ENCODE measurements at regions not wholly inside any gene's neighbourhood (a gene's known extent, or its start where the extent isn't known, plus 50 kb on each side); places are given as distances from the start of the nearest gene placed in this dataset.
"Not testable (repeated sequence)": the region's sequence is repeated elsewhere in the genome, so short reads cannot be mapped to it uniquely, and the experiment has no call there.

DNA sequence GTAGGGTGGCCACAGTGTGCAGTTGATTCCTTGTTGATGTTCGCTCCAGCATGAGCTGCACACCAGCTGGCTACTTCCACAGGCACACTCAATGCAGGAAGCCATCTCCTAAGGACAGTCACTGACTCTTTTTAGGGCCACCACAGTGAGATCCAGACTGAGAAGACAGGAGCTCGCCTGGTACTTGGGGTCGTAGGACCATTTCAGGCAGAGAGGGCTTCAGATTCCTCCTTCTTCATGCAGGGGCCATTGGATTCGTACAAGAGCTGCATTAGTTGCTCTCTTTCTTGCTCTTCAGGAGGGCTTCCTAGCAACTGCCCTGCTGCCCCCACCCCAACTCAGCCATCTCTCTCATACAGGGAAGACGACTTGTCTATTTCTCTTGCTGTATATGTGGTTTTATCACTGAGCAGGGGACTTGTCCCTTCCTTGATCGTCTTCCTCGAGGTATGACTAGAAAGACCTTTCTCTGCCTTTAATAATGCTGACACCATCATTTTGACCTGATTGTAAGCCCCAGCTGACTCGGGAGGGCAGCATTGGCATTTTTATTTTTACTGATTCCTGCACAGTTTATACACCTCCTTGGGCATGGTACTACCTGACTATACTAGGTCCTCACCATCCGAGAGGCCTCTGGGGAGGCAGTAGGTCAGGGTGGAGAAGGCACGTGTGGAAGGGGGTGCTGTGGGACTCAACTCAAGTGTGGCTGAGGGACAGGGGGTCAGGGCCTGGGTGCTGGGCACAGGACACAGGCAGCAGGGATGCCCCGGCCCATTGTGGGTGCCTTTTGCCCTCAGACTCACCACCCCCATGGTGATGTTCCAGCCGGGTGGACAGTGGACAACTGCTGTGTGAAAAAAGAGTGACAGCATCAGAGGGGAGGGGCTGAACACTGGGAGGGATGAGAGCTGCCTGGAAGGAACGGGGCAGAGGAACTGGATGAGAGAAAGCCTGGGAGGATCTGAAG lies 136.7 kb upstream of the ZNF746 start:
- no peak overlapping the region for H3K27ac ChIP-seq (ENCODE audit: low read depth, low read length)
- H3K4me1 ChIP-seq (ENCODE audit: insufficient read depth, low read length) = no peaks in the 10 kb centered on the region
- no peak overlapping the region for H2AFZ ChIP-seq (ENCODE audit: low read length)
- no peaks in the 10 kb centered on the region for H3K79me2 ChIP-seq (ENCODE audit: insufficient read depth, low read length)
- H3K9me3 ChIP-seq (ENCODE audit: low read depth, low read length) = no peaks in the 10 kb centered on the region
- TF ChIP-seq CTCF (IDR thresholded peaks at IDR 0.05; ENCODE audit: extremely low read depth, low read depth, low read length) = no peak
- DNase-seq (ENCODE audit: insufficient read length, low spot score, missing footprints) = no peak
- H4K20me1 ChIP-seq (ENCODE audit: insufficient read depth, low read length) = no peaks in the 10 kb centered on the region
- H3K36me3 ChIP-seq (ENCODE audit: insufficient read depth, low read length) = no peaks in the 10 kb centered on the region
- no peak overlapping the region for H3K4me3 ChIP-seq (ENCODE audit: insufficient read depth, low read length)
- no peak overlapping the region for H3K4me2 ChIP-seq (ENCODE audit: insufficient read depth, low read length)
- H3K27me3 ChIP-seq (ENCODE audit: insufficient read depth, low read length) = peaks cover 17% of the 10 kb centered on the region

GRCh38 chr7:149628361-149629149 lies 130.9 kb upstream of the ZNF746 start:
- not testable (repeated sequence) for H3K27ac ChIP-seq (ENCODE audit: low read depth, low read length); H3K9me3 ChIP-seq (ENCODE audit: low read depth, low read length); H3K36me3 ChIP-seq (ENCODE audit: insufficient read depth, low read length); DNase-seq (ENCODE audit: insufficient read length, low spot score, missing footprints); H3K4me3 ChIP-seq (ENCODE audit: insufficient read depth, low read length); H3K4me1 ChIP-seq (ENCODE audit: insufficient read depth, low read length); H4K20me1 ChIP-seq (ENCODE audit: insufficient read depth, low read length); H2AFZ ChIP-seq (ENCODE audit: low read length); H3K79me2 ChIP-seq (ENCODE audit: insufficient read depth, low read length); H3K4me2 ChIP-seq (ENCODE audit: insufficient read depth, low read length)
- H3K27me3 ChIP-seq (ENCODE audit: insufficient read depth, low read length) = peaks cover 14% of the 10 kb centered on the region

DNA sequence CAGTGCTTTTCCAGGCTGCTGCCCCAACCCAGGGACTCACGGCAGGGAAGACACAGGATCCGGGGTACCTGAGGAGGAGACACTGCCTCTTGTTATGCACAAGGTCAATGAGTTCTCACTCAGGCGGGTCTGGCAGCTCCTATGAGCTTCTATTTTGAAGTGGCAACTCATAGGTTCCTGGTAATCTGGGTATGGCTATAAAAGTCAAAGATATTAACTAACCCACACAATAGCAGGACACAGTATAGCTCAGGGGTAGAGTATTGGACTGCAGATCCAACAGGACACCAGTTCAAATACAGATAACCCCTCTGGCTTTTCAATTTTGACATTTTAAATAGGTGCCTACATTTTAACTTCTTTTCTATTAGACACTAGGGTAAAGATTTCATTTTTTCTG lies 130.3 kb upstream of the ZNF746 start:
- no peak overlapping the region for H3K4me3 ChIP-seq (ENCODE audit: insufficient read depth, low read length)
- H3K27ac ChIP-seq (ENCODE audit: low read depth, low read length) = no peak overlapping the region
- H3K36me3 ChIP-seq (ENCODE audit: insufficient read depth, low read length) = no peaks in the 10 kb centered on the region
- H3K4me2 ChIP-seq (ENCODE audit: insufficient read depth, low read length) = no peak overlapping the region
- DNase-seq (ENCODE audit: insufficient read length, low spot score, missing footprints) = no peak
- no peak for TF ChIP-seq CTCF (IDR thresholded peaks at IDR 0.05; ENCODE audit: extremely low read depth, low read depth, low read length)
- H4K20me1 ChIP-seq (ENCODE audit: insufficient read depth, low read length) = peaks cover 8% of the 10 kb centered on the region
- H3K27me3 ChIP-seq (ENCODE audit: insufficient read depth, low read length) = peaks cover 12% of the 10 kb centered on the region
- H2AFZ ChIP-seq (ENCODE audit: low read length) = no peak overlapping the region
- H3K9me3 ChIP-seq (ENCODE audit: low read depth, low read length) = no peaks in the 10 kb centered on the region
- H3K79me2 ChIP-seq (ENCODE audit: insufficient read depth, low read length) = peaks cover 13% of the 10 kb centered on the region
- H3K4me1 ChIP-seq (ENCODE audit: insufficient read depth, low read length) = peaks cover 11% of the 10 kb centered on the region

DNA sequence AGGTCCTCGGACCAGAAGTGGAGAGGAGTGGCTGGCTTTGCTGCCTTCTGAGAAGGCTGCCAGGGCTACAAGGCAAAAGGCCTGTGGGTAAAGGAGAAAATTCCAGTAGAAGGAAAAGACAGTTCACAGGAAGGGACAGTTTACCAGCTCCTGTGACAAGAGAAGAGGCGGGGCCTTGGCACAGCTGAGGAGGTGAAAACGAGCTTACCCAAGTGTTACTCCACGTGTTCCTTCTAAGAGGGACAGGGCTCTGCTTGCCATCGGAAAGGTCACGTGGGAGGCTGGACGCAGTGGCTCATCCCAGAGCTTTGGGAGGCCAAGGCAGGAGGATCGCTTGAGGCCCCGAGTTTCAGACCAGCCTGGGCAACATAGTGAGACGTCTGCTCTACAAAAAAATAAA lies 129.4 kb upstream of the ZNF746 start:
- H3K27me3 ChIP-seq (ENCODE audit: insufficient read depth, low read length) = peaks cover 12% of the 10 kb centered on the region
- H3K9me3 ChIP-seq (ENCODE audit: low read depth, low read length) = no peaks in the 10 kb centered on the region
- no peak overlapping the region for H3K27ac ChIP-seq (ENCODE audit: low read depth, low read length)

More for the DNA sequence above, 129.4 kb upstream of the ZNF746 start:
- DNase-seq (ENCODE audit: insufficient read length, low spot score, missing footprints) = no peak
- Histone ChIP-seq H3K4me2 (ENCODE audit: insufficient read depth, low read length) (no peak overlapping the region), H3K4me1 (ENCODE audit: insufficient read depth, low read length) (peaks cover 18% of the 10 kb centered on the region), H3K4me3 (ENCODE audit: insufficient read depth, low read length) (no peak overlapping the region), H3K36me3 (ENCODE audit: insufficient read depth, low read length) (peaks cover 6% of the 10 kb centered on the region), H4K20me1 (ENCODE audit: insufficient read depth, low read length) (peaks cover 18% of the 10 kb centered on the region), H3K79me2 (ENCODE audit: insufficient read depth, low read length) (peaks cover 22% of the 10 kb centered on the region), H2AFZ (ENCODE audit: low read length) (no peak overlapping the region)
- TF ChIP-seq CTCF (IDR thresholded peaks at IDR 0.05; ENCODE audit: extremely low read depth, low read depth, low read length) = no peak

Measured in osteoblast (primary cell).